Renal cortex interstitium (tissue), 11 donors: ENCODE measurements at regions not wholly inside any gene's neighbourhood (a gene's known extent, or its start where the extent isn't known, plus 50 kb on each side); places are given as distances from the start of the nearest gene placed in this dataset.
A peak's percentile ranks its signal among the peaks of the same experiment; 100 is the strongest.

Experiments used
- DNase-seq, 11 donors: peaks; one replicate each; pipeline ENCODE4 v3.0.0-alpha.2; 2013; ENCODE audit warnings: low read depth in 9 of 11, low spot score in 4 of 11; ENCODE audit errors: extremely low read depth in 1 of 11

DNA sequence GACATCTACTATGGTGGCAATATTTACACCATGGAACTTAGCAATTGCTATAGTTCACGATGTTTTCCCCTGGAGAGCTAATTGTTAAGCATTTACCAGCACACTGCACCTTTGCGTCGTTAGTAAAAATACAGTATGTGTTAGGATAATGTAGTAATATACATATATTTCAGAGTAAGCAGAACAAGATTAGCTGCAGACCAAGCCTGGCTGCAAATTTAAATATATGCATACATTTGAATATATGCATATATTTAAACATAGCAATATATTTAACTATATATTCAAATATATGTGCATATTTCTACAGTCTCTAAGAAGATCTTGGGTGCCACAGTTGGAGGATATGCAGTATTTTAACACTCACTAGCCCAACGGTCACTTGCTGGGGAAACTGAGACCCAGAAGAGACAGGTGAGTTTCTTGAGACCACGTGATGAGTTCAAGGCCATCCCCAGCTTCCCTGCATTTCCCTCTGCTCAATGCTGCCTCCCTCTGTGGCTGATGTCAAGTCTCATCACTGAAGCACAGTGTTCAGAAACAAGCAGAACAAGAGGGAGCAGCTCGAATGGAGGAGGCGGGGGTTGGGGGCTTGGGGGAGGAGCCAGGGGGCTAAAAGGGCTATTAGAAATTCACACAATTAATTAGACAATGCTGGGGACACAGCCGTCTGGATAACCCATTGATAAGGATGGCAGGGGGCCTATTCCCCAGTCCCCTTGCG is 708.0 kb downstream of the MED13L start:
- no peak for DNase-seq

DNA sequence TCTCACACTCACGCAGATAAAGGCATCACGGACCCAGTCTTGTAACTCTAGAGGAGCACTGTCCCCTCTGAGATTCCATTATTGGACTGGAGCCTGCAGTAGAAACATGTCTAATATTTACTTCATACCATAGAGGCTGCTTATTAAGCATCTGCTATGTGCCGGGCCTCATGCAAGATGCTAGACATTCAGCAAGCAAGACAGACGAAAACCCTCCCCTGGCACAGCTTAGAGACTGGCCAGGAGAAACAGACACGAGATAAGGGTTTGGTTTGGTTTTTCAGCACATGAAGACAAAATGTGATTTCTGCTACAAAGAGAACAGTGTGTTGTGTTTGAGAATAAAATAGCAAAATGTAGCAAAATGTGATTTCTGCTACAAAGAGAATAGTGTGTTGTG is 719.2 kb downstream of the MED13L start:
- DNase-seq, result no peak

DNA sequence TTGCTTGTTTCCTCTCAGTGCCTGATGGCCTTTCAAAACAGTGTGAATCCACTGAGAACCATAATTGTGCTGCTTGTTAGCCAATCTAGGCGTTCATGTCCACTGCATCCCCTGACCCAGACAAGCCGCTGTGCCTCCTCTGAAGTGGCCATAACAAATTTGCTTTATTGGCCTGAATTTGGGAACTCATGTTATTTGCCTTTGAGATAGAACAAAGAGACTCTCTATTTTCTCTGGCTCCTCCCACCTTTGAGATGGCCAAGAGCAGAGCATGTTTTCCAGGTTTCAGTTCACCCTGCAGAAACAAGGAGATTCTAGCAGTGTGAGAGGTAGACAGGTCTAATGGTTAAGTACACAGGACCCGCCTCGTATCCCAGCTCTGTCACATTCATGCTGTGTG is 723.9 kb downstream of the MED13L start:
- DNase-seq, result no peak

DNA sequence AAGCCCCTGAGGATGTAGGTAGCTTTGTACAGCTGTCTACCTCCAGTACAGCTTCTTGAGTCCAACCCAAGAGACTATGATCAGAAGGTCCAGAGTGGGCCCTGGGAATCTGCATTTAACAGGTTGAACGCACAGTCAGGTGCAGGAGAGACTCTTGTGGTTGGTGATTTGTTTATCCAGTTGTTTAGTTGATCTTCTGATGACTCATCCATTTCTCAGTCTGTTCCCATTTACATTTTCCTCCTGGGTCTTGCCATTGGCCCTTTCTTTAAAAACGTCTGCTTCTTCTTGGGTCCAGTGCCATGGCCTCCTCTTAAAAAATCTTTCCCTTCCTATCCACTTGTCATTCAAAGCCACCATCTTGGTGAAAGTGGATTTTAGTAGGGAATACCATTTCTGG is 734.2 kb downstream of the MED13L start:
- DNase-seq, result no peak

DNA sequence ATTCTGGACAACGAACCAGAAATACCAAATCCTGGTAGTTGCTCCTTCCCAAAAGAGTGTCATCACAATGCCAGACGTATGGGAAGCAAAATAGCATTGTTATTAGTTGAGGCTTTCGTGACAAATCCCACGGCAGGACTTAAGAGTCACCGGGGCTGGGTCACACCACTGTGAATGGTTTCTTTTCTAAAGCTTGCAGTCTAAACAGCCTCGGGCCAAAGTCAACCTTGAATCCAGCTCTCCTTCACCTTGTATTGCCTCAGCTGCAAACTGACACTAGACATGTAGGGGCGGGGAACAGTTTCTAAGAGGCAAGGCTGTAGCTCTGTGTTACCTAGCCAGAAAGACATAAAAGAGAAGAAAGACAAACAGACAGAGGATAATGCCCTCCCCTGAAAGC is 734.8 kb downstream of the MED13L start:
- DNase-seq, result no peak

DNA sequence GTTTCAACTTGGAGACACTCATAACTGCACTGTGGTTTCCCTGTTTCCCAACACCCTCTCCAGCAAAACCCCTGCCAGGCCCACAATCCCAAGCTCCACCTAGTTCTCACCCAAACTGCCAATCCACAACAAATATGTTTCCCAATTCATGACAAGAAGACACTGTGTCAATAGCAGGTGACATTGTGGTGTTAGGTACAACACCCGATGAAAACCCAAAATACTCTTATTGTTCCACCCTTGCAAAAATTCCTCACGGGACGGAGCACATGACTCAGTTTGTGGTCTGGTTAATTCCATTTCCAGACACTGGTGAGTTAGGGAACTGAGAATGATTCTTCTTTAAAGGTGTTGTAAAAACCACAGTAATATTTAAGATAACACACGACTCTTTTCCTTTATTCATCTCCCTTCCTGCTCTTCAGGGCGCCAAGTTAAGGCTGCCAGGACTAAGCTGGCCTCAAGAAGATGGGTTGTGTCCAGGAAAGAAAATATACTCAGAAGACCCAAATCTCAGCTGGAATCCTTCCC is 735.5 kb downstream of the MED13L start:
- DNase-seq, result no peak

DNA sequence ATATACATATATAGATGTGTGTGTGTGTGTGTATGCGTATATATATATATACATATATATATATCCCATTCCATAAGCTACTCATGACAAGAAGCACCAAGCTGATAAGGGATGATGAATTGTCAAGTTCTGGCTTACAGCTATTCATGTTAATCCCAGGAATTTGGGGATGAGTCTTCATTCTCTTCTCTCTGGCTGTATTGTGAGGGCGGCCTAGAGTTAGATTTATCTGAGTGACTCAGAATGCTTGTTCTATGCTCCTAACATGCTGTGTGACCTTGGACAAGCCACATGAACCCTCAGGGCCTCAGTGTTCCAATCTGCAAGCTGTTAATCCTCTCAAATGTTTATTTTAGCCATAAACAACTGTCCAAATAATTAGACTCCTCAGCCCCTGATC is 749.0 kb downstream of the MED13L start:
- no peak for DNase-seq

DNA sequence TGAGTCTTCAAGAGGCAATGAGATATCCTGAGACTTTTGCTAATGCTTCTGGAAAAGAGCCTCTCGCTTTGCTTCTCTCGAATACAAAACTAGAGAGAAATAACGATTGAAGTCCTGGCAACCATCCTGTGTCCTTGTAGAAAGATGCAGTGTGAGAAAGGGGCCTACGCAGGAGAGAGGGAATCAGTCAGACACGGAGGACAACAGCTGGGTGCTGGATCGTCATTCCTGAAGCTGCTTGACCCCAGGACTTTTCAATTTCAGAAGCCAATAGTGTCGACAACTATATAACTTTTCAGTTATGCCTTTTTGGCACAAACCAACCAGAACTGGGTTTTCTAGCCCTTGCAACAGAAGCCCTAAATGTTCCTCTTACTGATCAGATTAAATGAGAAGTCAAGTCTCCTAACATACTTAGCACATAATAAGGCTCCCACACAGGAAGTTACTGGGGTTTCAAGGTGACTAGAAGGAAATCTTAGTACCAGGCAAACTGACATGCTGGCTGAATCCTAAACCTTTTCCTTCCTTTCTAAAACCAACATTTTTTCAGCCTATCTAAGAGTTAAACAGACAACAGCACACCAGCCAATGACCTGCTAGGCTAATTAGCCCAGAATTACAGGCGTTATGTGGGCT is 755.6 kb downstream of the MED13L start:
- no peak for DNase-seq

DNA sequence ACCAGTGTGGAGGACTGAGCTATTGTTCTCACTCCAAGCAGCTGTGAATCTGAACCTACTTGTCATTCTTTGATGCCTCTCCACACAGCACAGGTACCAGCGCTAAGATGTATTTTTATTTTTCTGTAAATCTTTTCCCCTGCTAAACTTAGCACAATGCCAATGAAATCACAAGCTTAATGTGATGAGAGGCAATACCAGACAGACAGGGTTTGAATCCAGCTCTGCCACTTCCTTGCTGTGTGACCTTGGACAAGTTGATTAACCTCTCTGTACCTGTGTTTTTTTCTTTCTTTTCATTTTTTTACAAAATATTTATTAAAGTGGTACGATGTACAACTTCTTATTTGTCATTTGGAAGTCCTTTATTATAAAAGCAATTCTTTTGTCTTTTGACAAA is 757.6 kb downstream of the MED13L start:
- no peak for DNase-seq

DNA sequence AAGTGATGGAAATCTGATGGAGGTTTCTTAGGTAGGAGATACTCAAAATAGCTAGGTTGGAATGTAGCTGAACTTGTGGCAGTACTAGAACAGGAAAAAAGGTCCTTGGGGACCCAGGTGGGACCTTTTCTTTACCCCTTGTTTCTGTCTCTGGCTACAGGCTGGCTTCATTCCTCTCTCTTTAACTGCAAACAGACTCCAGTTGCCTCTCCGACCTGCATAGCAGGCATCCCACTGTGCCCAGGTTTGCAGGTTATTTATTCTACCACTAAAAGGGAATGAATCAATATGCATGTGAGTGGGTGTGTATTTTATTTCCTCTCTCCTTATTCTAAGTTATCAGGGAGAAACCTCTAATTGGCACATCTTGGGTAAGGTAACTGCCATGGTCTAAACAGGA is 758.1 kb downstream of the MED13L start:
- no peak for DNase-seq

DNA sequence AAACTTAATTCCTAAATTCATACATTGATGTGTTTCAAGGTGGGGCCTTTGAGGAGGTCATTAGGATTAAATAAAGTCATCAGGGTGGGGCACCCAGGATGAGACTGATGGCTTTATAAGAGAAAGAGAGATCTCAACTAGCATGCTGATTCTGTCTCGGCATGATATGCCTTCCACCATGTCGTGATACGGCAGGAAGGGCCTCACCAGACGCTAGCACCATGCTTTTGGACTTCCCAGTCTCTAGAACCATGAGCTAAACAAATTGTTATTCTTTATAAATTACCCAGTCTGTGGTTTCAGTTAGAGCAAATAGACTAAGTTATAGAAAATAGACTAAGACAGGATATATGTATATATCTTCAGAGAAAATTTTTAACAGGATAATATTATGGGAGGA is 759.6 kb downstream of the MED13L start:
- DNase-seq, result no peak

DNA sequence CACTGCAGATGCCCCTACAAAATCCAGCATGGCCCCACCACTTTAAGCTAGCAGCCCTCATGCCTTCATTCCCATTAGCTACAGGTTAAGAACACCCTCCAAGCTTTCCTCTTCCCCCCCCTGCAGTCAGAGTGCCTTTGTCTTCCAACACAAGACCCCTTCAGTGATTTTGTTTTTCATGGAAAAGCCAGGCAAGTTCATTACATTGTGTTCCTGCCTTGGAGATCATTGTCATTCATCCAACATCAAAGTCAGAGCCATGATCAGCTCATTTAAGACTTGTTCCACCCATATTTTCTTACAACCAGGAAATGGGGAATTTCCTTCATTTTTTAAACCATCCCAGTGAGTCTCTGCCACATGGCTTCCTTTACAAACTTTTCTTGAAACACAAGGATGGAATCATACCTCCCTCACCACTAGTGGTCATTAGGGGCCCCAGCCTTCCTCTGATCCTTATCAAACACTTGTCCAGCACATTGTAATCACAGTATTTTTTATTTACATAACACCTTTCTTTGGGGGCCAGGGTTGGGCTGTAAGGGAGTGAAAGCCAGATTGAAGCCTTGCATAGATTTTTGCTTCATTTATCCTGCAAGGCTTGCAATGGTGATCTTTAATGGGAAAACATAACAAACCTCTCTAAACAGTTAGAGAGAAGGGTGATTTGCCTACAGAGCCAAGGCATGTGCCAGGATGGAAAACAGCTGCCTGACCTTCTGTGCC is 765.3 kb downstream of the MED13L start:
- DNase-seq, result no peak

DNA sequence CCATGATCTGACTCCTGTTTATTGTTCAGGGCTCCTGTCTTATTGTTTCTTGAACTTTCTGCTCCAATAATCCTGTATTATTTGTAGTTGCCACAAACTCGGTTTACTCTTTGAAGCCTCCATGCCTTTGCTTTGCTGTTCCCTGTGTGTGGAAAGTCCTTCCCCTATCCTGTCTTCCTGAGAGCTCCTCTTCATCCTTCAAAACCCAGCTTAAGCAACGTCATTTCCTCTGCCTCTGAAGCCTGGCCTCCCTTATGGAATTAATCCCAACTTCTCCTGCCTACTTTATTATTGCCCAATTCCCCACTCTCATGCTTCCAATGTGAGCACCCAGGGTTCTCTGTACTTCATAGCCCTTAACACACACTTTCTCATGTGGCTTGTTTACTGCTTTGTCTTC is 766.2 kb downstream of the MED13L start:
- DNase-seq, result no peak

DNA sequence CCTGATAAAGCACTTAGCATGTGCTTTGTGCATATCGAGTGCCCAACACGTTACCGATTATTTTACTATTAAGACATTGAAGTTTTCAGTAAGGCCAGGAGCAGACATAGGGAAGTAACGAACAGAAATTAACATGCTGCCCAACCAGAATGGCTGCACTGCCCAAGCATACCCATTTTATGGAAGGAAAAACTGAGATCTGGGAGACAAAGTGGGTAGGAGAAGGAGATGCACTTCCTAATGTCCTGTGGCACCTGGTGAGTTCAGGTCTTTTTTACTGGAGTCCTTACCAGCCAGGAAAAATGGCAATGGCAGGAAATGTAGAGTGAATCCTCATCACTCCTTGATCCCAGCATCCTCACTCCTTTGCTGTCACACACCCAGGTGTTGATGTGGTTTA is 768.5 kb downstream of the MED13L start:
- DNase-seq, result no peak

DNA sequence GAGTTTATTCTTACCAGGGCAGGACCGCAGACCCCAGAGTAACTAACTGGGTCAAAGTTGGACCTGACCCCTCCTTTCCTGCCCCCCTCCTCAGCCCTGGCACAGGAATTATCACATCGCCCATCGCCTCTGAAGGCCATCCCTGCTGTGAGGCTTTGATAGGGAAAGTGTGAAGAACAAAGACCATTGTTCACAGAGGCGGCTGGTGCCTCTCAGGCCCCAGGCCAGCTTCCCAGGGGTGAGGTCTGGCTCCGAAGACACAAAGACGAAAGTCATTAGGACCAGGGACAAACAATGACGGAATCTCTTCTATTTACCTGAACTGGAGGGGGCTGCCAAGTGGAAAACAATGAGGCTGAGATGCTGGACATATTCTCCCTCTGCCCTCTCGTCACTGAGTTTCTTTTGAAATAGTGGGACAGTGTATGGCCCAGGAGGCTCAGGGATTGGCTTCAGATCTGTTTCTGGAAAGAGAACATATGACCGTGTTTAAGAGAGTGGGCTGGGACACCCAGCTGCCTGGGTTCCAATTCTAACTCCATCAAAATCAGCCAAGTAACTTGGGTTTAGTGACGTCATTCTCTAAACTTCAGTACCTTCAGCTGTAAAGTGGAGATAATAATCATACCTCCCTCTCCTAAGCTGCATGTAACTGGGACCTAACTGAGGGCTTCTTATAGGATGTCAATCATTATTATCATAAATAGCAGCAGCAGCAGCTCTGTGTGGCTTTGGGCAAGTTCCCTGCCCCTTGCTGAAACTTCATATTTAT is 769.4 kb downstream of the MED13L start:
- no peak for DNase-seq

DNA sequence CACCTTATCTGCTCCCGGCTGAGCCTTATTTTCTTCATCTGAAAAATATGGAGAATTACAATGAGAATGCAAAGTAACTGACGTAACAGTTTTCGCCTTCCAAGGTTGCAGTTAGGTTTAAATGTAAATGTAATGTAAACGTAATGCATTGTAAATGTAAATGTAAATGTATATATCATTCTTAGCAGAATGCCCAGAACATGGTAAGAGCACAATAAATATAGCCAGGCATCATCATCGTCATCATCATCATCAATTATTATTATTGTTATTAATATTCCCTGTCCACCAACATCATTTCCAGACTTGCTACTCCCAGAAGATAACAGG is 770.0 kb downstream of the MED13L start:
- no peak for DNase-seq

DNA sequence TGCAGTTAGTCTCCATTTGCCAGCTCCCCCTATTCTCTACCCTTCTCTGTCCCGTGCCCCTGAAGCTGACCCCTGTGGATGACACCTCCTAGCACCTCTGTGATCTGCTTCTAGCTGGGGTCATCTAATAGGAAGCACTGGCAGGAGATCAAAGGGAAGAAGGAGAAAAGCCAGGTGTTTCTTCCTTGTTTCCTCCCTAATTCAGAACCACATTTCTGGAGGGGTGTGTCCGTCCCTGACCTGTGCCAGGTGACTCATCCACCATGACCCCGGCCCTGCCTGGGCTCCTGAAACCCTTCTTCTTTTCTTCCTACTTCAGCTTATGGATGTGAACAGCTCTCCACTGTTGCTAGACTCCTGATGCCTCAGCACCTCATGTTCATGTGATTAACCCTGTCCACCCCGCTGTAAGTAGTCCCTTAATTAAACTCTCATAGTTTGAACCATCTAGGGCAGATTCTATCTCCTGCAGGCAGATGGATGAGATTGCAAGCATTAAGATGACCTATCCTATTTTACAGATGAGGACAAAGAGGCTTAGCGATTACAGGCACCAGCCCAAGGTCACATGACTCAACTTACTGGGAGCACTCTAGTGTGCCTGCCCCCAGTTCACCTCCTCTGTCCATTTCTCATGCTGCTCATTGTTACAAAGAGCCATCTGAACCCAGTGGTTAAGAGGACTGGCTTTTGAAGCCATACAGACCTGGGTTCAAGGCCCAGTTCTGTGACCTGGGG is 770.5 kb downstream of the MED13L start:
- no peak for DNase-seq

DNA sequence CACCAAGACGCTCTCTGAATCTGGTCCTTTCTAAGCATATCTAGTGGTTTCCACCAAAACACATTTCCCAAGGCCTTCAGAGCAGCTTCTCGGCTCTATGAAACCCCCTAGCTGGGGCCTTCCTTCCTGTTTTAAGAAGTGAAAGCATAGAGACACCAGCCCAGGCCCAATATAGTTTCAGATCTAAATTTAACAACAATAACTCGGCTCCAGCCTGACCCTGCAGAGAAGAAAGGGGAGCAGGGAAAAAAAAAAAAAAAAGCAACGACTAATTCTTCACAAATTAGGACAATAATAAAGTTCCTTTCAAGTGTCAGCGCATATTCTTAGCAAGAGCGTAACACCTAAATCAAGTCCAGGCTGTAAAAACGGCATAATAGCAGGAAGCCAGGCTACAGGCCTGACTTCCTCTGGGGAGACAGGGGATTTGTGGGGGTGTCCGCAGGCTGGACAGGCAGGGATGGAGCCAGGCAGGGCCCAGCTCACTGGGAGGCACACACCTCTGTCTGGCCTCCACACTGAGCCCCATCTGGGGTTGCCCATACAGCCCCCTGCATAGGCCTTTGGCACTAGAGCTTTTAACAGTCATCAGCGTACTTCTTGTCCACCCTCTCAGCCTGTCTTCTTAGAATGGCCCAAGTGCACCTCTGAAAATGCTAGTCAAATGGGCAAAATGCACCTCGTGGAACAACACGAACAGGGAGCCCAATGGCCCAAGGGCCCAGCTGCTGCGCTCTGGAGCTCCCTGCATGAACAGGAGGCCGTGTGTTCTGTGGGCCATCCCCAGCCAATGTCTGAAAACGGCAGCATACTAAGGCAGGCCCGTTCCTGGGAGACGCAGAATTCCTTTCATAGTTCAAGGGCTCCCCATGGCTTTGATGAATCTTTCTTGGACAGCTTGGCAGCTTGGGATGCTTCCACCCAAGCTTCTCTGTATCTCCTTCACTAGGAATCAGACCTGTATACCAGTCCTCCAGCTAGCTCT is 772.9 kb downstream of the MED13L start:
- peak in 10 of 11 donors; percentile 10 to 49 (median 26) for DNase-seq
